Fibroblast of lung (primary cell): ENCODE measurements at regions not wholly inside any gene's neighbourhood (a gene's known extent, or its start where the extent isn't known, plus 50 kb on each side); places are given as distances from the start of the nearest gene placed in this dataset.

Source experiments
- DNase-seq, 2 donors: peaks; one replicate each; pipeline versions ENCODE4 v3.0.0 to v3.0.0-alpha.2; 2010; ENCODE audit warnings: low read depth in 2 of 2
- H2AFZ ChIP-seq: 2 replicates; pipeline ENCODE4 v1.5.1; 2012; ENCODE audit warnings: low read length, control low read depth, inconsistent platforms
- H3K27ac ChIP-seq: 2 replicates; pipeline ENCODE4 v1.5.1; 2011; ENCODE audit warnings: low read length, control low read depth; ENCODE audit not compliant: insufficient read depth
- H3K27me3 ChIP-seq: 2 replicates; pipeline ENCODE4 v1.5.1; 2011; ENCODE audit warnings: mild to moderate bottlenecking, low read length; ENCODE audit not compliant: control insufficient read depth, insufficient read depth
- H3K36me3 ChIP-seq: 2 replicates; pipeline ENCODE4 v1.5.1; 2011; ENCODE audit warnings: low read length; ENCODE audit not compliant: control insufficient read depth, insufficient read depth
- H3K4me1 ChIP-seq: 2 replicates; pipeline ENCODE4 v1.5.1; 2011; ENCODE audit warnings: low read length; ENCODE audit not compliant: control insufficient read depth, insufficient read depth; ENCODE audit errors: extremely low read depth
- H3K4me2 ChIP-seq: 2 replicates; pipeline ENCODE4 v1.5.1; 2011; ENCODE audit warnings: low read length, control low read depth; ENCODE audit not compliant: insufficient read depth; ENCODE audit errors: extremely low read depth
- H3K4me3 ChIP-seq, 4 experiments: fragments of 200-600 bp in 1 of 4; sonication (generic) in 1 of 4; replicated peaks in 1 of 4; 2 replicates each; pipeline ENCODE4 v1.5.1; 2011 to 2016; ENCODE audit warnings: low read length in 4 of 4, low read depth in 3 of 4, mild to moderate bottlenecking in 3 of 4, control low read depth in 2 of 4, inconsistent platforms in 1 of 4, mixed read lengths in 1 of 4; ENCODE audit not compliant: insufficient read depth in 1 of 4; ENCODE audit errors: control extremely low read depth in 1 of 4
- H3K79me2 ChIP-seq: 2 replicates; pipeline ENCODE4 v1.5.1; 2012; ENCODE audit warnings: mild to moderate bottlenecking, low read length, inconsistent platforms; ENCODE audit not compliant: control insufficient read depth, insufficient read depth
- H3K9ac ChIP-seq: 2 replicates; pipeline ENCODE4 v1.5.1; 2011; ENCODE audit warnings: mild to moderate bottlenecking, low read length, control low read depth; ENCODE audit not compliant: insufficient read depth
- H3K9me3 ChIP-seq: 2 replicates; pipeline ENCODE4 v1.5.1; 2012; ENCODE audit warnings: low read depth, low read length; ENCODE audit not compliant: control insufficient read depth, insufficient read depth
- H4K20me1 ChIP-seq: 2 replicates; pipeline ENCODE4 v1.5.1; 2011; ENCODE audit warnings: low read length; ENCODE audit not compliant: control insufficient read depth, insufficient read depth; ENCODE audit errors: extremely low read depth
- EZH2 ChIP-seq: IDR thresholded peaks from 2 replicates; pipeline ENCODE4 v1.5.1; 2012; ENCODE audit warnings: low read length, control low read depth, mild to moderate bottlenecking; ENCODE audit errors: missing control alignments
- TF ChIP-seq, protein P1 (sequence below), 2 donors: IDR thresholded peaks in 1 of 2; conservative IDR thresholded peaks in 1 of 2; 1 replicate in 1 of 2; 2 replicates in 1 of 2; pipeline ENCODE4 v1.5.1; 2011 to 2012; ENCODE audit warnings: low read length in 2 of 2, control low read depth in 1 of 2, inconsistent platforms in 1 of 2, low read depth in 1 of 2, mild to moderate bottlenecking in 1 of 2

DNA sequence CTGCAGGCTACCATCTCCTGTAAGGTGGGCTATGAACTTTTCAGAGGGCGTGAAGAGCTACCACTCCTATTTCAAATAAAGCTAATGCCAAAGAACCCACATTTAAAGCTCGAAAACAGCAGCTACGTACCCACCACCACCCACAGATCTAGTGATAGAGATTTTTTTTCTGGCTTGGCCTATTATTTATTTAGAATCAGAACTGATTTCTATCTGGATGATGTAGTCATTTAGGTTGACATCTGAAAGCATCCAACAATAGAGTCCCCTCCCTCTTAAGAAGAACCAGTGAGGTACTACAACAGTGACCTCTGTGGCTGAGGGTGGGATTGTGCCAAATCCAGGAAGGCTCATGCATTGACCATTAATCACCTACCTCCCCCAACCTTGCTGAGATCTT lies 113.8 kb upstream of the ADO start:
- H3K9ac ChIP-seq, result no peak overlapping the region
- peak in 1 of 2 donors; percentile 41 for DNase-seq
- no peaks in the 10 kb centered on the region for H3K79me2 ChIP-seq
- H3K4me2 ChIP-seq, result no peak overlapping the region
- H4K20me1 ChIP-seq, result no peaks in the 10 kb centered on the region
- TF ChIP-seq, protein P1, sequence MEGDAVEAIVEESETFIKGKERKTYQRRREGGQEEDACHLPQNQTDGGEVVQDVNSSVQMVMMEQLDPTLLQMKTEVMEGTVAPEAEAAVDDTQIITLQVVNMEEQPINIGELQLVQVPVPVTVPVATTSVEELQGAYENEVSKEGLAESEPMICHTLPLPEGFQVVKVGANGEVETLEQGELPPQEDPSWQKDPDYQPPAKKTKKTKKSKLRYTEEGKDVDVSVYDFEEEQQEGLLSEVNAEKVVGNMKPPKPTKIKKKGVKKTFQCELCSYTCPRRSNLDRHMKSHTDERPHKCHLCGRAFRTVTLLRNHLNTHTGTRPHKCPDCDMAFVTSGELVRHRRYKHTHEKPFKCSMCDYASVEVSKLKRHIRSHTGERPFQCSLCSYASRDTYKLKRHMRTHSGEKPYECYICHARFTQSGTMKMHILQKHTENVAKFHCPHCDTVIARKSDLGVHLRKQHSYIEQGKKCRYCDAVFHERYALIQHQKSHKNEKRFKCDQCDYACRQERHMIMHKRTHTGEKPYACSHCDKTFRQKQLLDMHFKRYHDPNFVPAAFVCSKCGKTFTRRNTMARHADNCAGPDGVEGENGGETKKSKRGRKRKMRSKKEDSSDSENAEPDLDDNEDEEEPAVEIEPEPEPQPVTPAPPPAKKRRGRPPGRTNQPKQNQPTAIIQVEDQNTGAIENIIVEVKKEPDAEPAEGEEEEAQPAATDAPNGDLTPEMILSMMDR (conservative IDR thresholded peaks at IDR 0.05 in 1 of 2, IDR thresholded peaks at IDR 0.05 in 1 of 2; ENCODE audit: low read depth in 1 of 2, low read length in 2 of 2), result no peak
- TF ChIP-seq EZH2, result no peak
- no peaks in the 10 kb centered on the region for H3K4me1 ChIP-seq
- no peaks in the 10 kb centered on the region for H3K36me3 ChIP-seq
- H3K27ac ChIP-seq, result no peak overlapping the region
- no peak overlapping the region for H2AFZ ChIP-seq
- H3K27me3 ChIP-seq, result no peaks in the 10 kb centered on the region
- no peaks in the 10 kb centered on the region for H3K9me3 ChIP-seq
- no peak overlapping the region for H3K4me3 ChIP-seq

GRCh38 chr10:62691336-62691735 lies 113.2 kb upstream of the ADO start:
- no peaks in the 10 kb centered on the region for H3K9me3 ChIP-seq
- no peaks in the 10 kb centered on the region for H3K4me1 ChIP-seq
- no peaks in the 10 kb centered on the region for H3K36me3 ChIP-seq
- H3K27me3 ChIP-seq, result no peaks in the 10 kb centered on the region
- no peak for TF ChIP-seq EZH2
- TF ChIP-seq, protein P1 (conservative IDR thresholded peaks at IDR 0.05 in 1 of 2, IDR thresholded peaks at IDR 0.05 in 1 of 2; ENCODE audit: low read depth in 1 of 2, low read length in 2 of 2), result no peak
- H4K20me1 ChIP-seq, result no peaks in the 10 kb centered on the region
- no peak overlapping the region for H2AFZ ChIP-seq
- H3K9ac ChIP-seq, result no peak overlapping the region
- no peak overlapping the region for H3K4me3 ChIP-seq
- DNase-seq, result no peak
- no peak overlapping the region for H3K4me2 ChIP-seq
- H3K79me2 ChIP-seq, result no peaks in the 10 kb centered on the region
- no peak overlapping the region for H3K27ac ChIP-seq

DNA sequence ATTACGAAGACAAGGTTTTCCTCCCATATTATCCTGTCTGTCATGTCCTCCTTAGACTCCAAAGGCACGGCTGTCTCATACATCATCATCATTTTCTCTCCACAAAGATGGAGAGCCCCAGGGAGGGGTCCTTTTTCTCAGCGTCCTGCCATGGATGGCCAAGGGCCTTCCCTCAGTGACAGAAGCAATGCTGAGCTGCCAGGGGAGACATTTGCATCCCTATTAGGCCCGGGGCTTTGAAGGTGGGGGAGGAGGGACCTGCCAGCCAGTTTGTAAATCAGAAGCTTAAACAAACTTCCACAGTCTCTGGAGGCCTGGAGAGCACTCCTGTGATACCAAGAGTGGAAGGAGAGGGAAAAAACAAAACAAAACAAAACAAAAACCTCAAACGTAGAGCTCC lies 112.4 kb upstream of the ADO start:
- Histone ChIP-seq H3K36me3 (no peaks in the 10 kb centered on the region), H4K20me1 (no peaks in the 10 kb centered on the region), H2AFZ (no peak overlapping the region), H3K79me2 (no peaks in the 10 kb centered on the region), H3K4me3 (no peak overlapping the region), H3K27me3 (no peaks in the 10 kb centered on the region), H3K4me1 (no peaks in the 10 kb centered on the region), H3K27ac (no peak overlapping the region), H3K9me3 (no peaks in the 10 kb centered on the region), H3K4me2 (no peak overlapping the region), H3K9ac (no peak overlapping the region)
- TF ChIP-seq EZH2, result no peak
- TF ChIP-seq, protein P1 (conservative IDR thresholded peaks at IDR 0.05 in 1 of 2, IDR thresholded peaks at IDR 0.05 in 1 of 2; ENCODE audit: low read depth in 1 of 2, low read length in 2 of 2), result no peak
- DNase-seq, result no peak
